Kidney (tissue), 13 donors: ENCODE measurements at regions not wholly inside any gene's neighbourhood (a gene's known extent, or its start where the extent isn't known, plus 50 kb on each side); places are given as distances from the start of the nearest gene placed in this dataset.

ENCODE experiments used
- DNase-seq, 5 donors: peaks; one replicate each; pipeline ENCODE4 v3.0.0-alpha.2; 2013 to 2020
- FAIRE-seq: peaks from 2 replicates; lab custom pipeline; 2012; peaks lifted over from hg19 to GRCh38; lab: Jason Lieb, UNC
- H3K27ac ChIP-seq, 2 donors: one replicate each; pipeline ENCODE4 v1.7.0; 2013; ENCODE audit warnings: low read depth in 2 of 2, low read length in 2 of 2, inconsistent platforms in 1 of 2
- H3K27me3 ChIP-seq: one replicate; pipeline ENCODE4 v1.7.1; 2013; ENCODE audit warnings: low read length, inconsistent platforms; ENCODE audit not compliant: control insufficient read depth, insufficient read depth
- H3K36me3 ChIP-seq, 3 donors: one replicate each; pipeline versions ENCODE4 v1.7.0 to v1.7.1; 2013; ENCODE audit warnings: low read length in 3 of 3, control low read depth in 1 of 3, inconsistent platforms in 1 of 3; ENCODE audit not compliant: insufficient read depth in 3 of 3, control insufficient read depth in 2 of 3
- H3K4me1 ChIP-seq, 3 donors: one replicate each; pipeline versions ENCODE4 v1.7.0 to v1.7.1; 2013; ENCODE audit warnings: low read length in 3 of 3, inconsistent platforms in 1 of 3, low read depth in 1 of 3; ENCODE audit not compliant: control insufficient read depth in 2 of 3, insufficient read depth in 2 of 3
- H3K4me3 ChIP-seq, 3 donors: one replicate each; pipeline versions ENCODE4 v1.7.0 to v1.8.1; 2013; ENCODE audit warnings: low read length in 3 of 3, control low read depth in 1 of 3, inconsistent platforms in 1 of 3
- H3K9ac ChIP-seq, 3 donors: one replicate each; pipeline versions ENCODE4 v1.7.0 to v1.7.1; 2013; ENCODE audit warnings: low read length in 3 of 3, control low read depth in 1 of 3, inconsistent platforms in 1 of 3
- H3K9me3 ChIP-seq, 3 donors: one replicate each; pipeline versions ENCODE4 v1.7.0 to v1.7.1; 2013; ENCODE audit warnings: low read length in 3 of 3, control low read depth in 1 of 3, inconsistent platforms in 1 of 3; ENCODE audit not compliant: control insufficient read depth in 2 of 3, insufficient read depth in 1 of 3
- CTCF ChIP-seq: IDR thresholded peaks from 3 replicates; pipeline ENCODE4 v1.5.1; 2012; ENCODE audit warnings: mild to moderate bottlenecking, moderate library complexity, borderline replicate concordance; ENCODE audit not compliant: insufficient read depth; ENCODE audit errors: extremely low read depth
- intact Hi-C: fragments of 100-400 bp; cut with DNase I; formaldehyde crosslinking; loops from one replicate; pipeline ENCODE4 v1.11.1; 2022
- donor health status: control.
- donor health status: control.
- donor health status: control.
- donor health status: control.
- donor health status: control.
- donor health status: DM: yes; HTN: yes; CAD: no.
- donor health status: Normal renal cell carcinoma (clear cell type).

GRCh38 chr7:118971706-118972105, 747.2 kb downstream of the ANKRD7 start:
- no peak overlapping the region for H3K9ac ChIP-seq
- no peaks in the 10 kb centered on the region for H3K4me1 ChIP-seq
- no peak for FAIRE-seq
- no peak overlapping the region for H3K27ac ChIP-seq
- TF ChIP-seq CTCF: no peak
- no peak for DNase-seq
- intact Hi-C loops: no loop called here
- H3K9me3 ChIP-seq: no peaks in the 10 kb centered on the region
- H3K36me3 ChIP-seq: no peaks in the 10 kb centered on the region
- H3K27me3 ChIP-seq: no peaks in the 10 kb centered on the region
- H3K4me3 ChIP-seq: no peak overlapping the region

- DNase-seq (no peak), FAIRE-seq (no peak)
- Histone ChIP-seq H3K9me3 (no peaks in the 10 kb centered on the region), H3K27ac (no peak overlapping the region), H3K36me3 (no peaks in the 10 kb centered on the region), H3K27me3 (no peaks in the 10 kb centered on the region), H3K9ac (no peak overlapping the region), H3K4me1 (no peaks in the 10 kb centered on the region), H3K4me3 (no peak overlapping the region)
- TF ChIP-seq CTCF: no peak
- intact Hi-C loops: no loop called here
These were observed 750.3 kb downstream of the ANKRD7 start for GRCh38 chr7:118974836-118975235.

- no peak overlapping the region for H3K27ac ChIP-seq
- no peak overlapping the region for H3K9ac ChIP-seq
- H3K4me1 ChIP-seq: no peaks in the 10 kb centered on the region
- no peak overlapping the region for H3K4me3 ChIP-seq
- H3K9me3 ChIP-seq: no peaks in the 10 kb centered on the region
- no peak for FAIRE-seq
- no peak for DNase-seq
- H3K36me3 ChIP-seq: no peaks in the 10 kb centered on the region
- intact Hi-C loops: no loop called here
- no peaks in the 10 kb centered on the region for H3K27me3 ChIP-seq
- no peak for TF ChIP-seq CTCF
These were observed 770.8 kb downstream of the ANKRD7 start for GRCh38 chr7:118995350-118995749.

- no peak overlapping the region for H3K4me3 ChIP-seq
- TF ChIP-seq CTCF: no peak
- no peaks in the 10 kb centered on the region for H3K4me1 ChIP-seq
- no peak for DNase-seq
- no peak overlapping the region for H3K27ac ChIP-seq
- no peaks in the 10 kb centered on the region for H3K27me3 ChIP-seq
- FAIRE-seq: no peak
- no peak overlapping the region for H3K9ac ChIP-seq
- H3K9me3 ChIP-seq: no peaks in the 10 kb centered on the region
- no peaks in the 10 kb centered on the region for H3K36me3 ChIP-seq
- intact Hi-C loops: no loop called here
These were observed 782.7 kb downstream of the ANKRD7 start for GRCh38 chr7:119007236-119007635.
